ENCODE measurements at regions not wholly inside any gene's neighbourhood (a gene's known extent, or its start where the extent isn't known, plus 50 kb on each side); places are given as distances from the start of the nearest gene placed in this dataset.

DNA sequence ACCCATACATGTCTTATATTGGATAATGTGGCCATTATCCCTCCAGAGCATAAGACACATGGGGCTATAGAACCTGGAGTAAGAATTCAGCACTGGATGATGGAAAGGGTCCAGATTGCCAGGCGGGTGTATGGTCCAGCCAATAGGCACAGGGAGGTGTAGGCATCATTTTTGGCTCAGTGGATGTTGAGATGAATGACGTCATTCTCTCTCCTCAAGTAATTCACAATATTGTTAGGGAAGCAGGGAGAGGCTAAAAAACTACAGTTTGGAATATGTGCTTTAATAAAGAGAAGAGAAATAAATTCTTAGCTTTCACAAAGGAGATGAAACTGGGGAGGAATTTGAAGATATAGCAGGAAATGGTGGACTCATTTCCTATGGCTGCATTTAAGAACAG lies 461.1 kb upstream of the GOT2 start:
- intact Hi-C loops (cut with DNase I, micrococcal nuclease), result no loop called here
- peaks cover 15% of the 10 kb centered on the region for H3K9me3 ChIP-seq
- ATAC-seq (no peak), DNase-seq (no peak)
- TF ChIP-seq, protein P1, sequence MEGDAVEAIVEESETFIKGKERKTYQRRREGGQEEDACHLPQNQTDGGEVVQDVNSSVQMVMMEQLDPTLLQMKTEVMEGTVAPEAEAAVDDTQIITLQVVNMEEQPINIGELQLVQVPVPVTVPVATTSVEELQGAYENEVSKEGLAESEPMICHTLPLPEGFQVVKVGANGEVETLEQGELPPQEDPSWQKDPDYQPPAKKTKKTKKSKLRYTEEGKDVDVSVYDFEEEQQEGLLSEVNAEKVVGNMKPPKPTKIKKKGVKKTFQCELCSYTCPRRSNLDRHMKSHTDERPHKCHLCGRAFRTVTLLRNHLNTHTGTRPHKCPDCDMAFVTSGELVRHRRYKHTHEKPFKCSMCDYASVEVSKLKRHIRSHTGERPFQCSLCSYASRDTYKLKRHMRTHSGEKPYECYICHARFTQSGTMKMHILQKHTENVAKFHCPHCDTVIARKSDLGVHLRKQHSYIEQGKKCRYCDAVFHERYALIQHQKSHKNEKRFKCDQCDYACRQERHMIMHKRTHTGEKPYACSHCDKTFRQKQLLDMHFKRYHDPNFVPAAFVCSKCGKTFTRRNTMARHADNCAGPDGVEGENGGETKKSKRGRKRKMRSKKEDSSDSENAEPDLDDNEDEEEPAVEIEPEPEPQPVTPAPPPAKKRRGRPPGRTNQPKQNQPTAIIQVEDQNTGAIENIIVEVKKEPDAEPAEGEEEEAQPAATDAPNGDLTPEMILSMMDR (IDR thresholded peaks at IDR 0.05), result no peak
- H3K4me1 ChIP-seq (ENCODE audit: low read depth), result no peaks in the 10 kb centered on the region
- H3K4me3 ChIP-seq, result no peak overlapping the region
- no peaks in the 10 kb centered on the region for H3K36me3 ChIP-seq (ENCODE audit: low read depth)

DNA sequence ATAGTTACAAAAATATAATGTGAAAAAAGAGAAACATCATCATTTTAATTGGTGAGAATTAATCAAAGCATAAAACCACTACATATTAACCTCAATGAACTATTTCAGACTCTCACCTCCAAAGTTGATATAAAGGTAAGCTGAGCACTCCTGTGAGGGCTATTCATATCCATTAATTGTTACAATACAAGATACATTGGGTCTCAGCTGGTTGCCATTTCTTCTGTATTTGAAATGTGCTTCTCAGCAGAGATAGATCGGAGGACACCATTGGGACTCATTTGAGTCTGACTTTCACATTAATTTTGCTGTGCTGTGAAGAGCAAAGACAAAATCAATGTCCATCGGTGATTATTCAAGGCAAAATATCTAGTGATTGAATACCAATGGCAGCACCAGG lies 459.5 kb upstream of the GOT2 start:
- intact Hi-C loops (cut with DNase I, micrococcal nuclease), result no loop called here
- Histone ChIP-seq H3K36me3 (ENCODE audit: low read depth) (no peaks in the 10 kb centered on the region), H3K4me1 (ENCODE audit: low read depth) (no peaks in the 10 kb centered on the region), H3K9me3 (peaks cover 27% of the 10 kb centered on the region), H3K4me3 (no peak overlapping the region)
- TF ChIP-seq, protein P1 (IDR thresholded peaks at IDR 0.05), result no peak
- no peak for ATAC-seq
- no peak for DNase-seq

DNA sequence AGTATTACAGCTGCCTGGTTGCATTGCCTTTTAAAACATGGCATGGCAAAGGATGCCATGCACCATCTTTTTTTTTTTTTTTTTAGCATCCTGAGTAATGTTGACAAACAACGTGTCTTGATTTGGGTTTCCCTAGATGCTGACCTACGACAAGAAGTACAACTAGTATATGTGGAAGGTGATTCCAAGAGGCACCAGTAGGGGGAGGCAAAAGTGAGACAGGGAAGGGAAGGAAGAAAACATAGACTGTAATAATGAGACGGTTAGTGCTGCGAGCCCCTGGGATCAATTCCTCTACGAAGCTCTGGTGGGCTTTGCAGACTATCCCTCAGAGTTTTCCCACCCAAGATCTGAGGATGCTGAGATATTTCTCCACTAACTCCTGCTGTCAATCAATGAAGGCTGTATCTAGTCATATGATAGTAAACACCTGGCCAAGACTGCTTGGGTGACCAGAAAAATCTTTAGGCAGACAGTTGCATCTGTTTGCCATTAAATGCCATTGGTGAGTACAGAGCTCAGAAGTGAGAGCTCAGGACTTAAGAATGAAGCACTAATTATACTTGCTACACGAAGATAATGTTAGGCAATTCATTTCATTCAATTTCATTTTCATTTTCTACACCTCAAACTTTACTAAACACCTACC lies 458.6 kb upstream of the GOT2 start:
- no peak for ATAC-seq
- intact Hi-C loops (cut with DNase I, micrococcal nuclease), result no loop called here
- DNase-seq, result peak in 1 of 3 donors; percentile 3
- TF ChIP-seq, protein P1 (IDR thresholded peaks at IDR 0.05), result no peak
- Histone ChIP-seq H3K36me3 (ENCODE audit: low read depth) (no peaks in the 10 kb centered on the region), H3K9me3 (peaks cover 27% of the 10 kb centered on the region), H3K4me3 (no peak overlapping the region), H3K4me1 (ENCODE audit: low read depth) (no peaks in the 10 kb centered on the region)

DNA sequence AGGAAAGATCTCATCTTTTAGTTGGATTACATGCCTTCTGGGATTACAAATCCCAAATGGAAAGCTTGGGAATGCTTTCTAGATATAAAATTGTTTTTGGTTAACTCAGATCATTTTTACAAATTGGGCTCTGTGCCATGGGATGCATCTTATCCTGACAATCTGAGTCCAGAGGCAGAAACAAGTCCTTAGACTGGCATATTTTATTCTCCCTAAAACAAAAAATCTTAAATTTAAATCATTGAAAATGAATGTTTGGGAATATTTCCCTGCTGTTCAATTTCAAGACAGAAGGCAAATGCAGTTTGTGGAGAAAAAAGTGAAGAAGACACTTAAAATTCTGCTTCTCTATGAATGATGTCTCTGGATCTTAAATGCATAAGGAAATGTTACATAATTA lies 456.6 kb upstream of the GOT2 start:
- no peak for DNase-seq
- Histone ChIP-seq H3K9me3 (peaks cover 32% of the 10 kb centered on the region), H3K4me3 (no peak overlapping the region), H3K4me1 (ENCODE audit: low read depth) (no peaks in the 10 kb centered on the region), H3K36me3 (ENCODE audit: low read depth) (no peaks in the 10 kb centered on the region)
- no peak for ATAC-seq
- intact Hi-C loops (cut with DNase I, micrococcal nuclease), result no loop called here
- TF ChIP-seq, protein P1 (IDR thresholded peaks at IDR 0.05), result no peak

DNA sequence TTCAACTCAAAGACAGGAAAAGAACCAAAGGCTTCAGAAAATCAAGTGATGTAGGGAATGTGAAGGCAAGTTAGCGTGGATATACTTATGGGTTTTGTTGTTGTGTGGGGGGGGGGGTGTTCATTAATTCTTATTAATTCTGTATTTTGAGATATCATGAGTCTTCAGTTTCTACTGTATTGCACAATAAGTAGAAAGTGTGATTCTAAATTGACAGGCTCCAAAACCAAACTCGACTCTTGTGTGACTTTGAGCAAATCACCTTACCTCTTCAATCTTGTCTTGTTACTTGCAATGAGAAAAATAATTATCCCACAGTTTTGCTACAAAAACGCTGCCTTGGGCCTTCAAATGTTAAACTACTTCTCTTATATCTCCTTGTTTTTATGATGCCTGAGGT lies 453.9 kb upstream of the GOT2 start:
- TF ChIP-seq, protein P1 (IDR thresholded peaks at IDR 0.05), result no peak
- H3K36me3 ChIP-seq (ENCODE audit: low read depth), result no peaks in the 10 kb centered on the region
- no peaks in the 10 kb centered on the region for H3K4me1 ChIP-seq (ENCODE audit: low read depth)
- H3K9me3 ChIP-seq, result peaks cover 41% of the 10 kb centered on the region
- no peak overlapping the region for H3K4me3 ChIP-seq
- ATAC-seq (no peak), DNase-seq (no peak)
- intact Hi-C loops (cut with DNase I, micrococcal nuclease), result no loop called here

Data from mucosa of descending colon (tissue), 3 donors.